Psoas muscle (tissue), 7 donors: ENCODE measurements at regions not wholly inside any gene's neighbourhood (a gene's known extent, or its start where the extent isn't known, plus 50 kb on each side); places are given as distances from the start of the nearest gene placed in this dataset.
"Not testable (repeated sequence)": the region's sequence is repeated elsewhere in the genome, so short reads cannot be mapped to it uniquely, and the experiment has no call there.

ENCODE experiments used
- ATAC-seq, 4 donors: fragments of 200-7000 bp; cut with Tn5 transposase; one replicate each; pipeline ENCODE4 v1.9.1; 2020; ENCODE audit warnings: moderate library complexity in 3 of 4, mild to moderate bottlenecking in 2 of 4
- DNase-seq, 2 donors: peaks; one replicate each; pipeline ENCODE4 v3.0.0-alpha.2; 2020
- H3K27ac ChIP-seq: fragments of 200-600 bp; one replicate; pipeline ENCODE4 v1.8.0; 2022
- H3K27me3 ChIP-seq, 3 donors: fragments of 200-600 bp in 1 of 3; one replicate each; pipeline versions ENCODE4 v1.6.1 to v1.8.0; 2013 to 2022; ENCODE audit warnings: low read length in 2 of 3, mild to moderate bottlenecking in 2 of 3, moderate library complexity in 1 of 3; ENCODE audit not compliant: insufficient read depth in 3 of 3
- H3K36me3 ChIP-seq, 2 donors: fragments of 200-600 bp in 1 of 2; one replicate each; pipeline versions ENCODE4 v1.6.1 to v1.8.0; 2013 to 2022; ENCODE audit warnings: low read depth in 1 of 2, mild to moderate bottlenecking in 1 of 2, moderate library complexity in 1 of 2; ENCODE audit not compliant: insufficient read depth in 1 of 2
- H3K4me1 ChIP-seq: fragments of 200-600 bp; one replicate; pipeline ENCODE4 v1.8.0; 2022
- H3K4me3 ChIP-seq: fragments of 200-600 bp; one replicate; pipeline ENCODE4 v1.8.0; 2022; ENCODE audit warnings: mild to moderate bottlenecking
- H3K9me3 ChIP-seq: fragments of 200-600 bp; one replicate; pipeline ENCODE4 v1.8.0; 2022
- CTCF ChIP-seq: fragments of 200-600 bp; IDR thresholded peaks from one replicate; pipeline ENCODE4 v1.8.0; 2022; ENCODE audit warnings: antibody characterized with exemption
- WGBS, 3 donors: extraction: QIAGEN DNeasy Blood & Tissue Kit; methylation state at CpG; one replicate each; pipeline versions ENCODE4 v1.1.6 to v1.1.7; 2013; 5-methylcytosine and 5-hydroxymethylcytosine counted together
- intact Hi-C, 2 donors: fragments of 100-400 bp; cut with DNase I; formaldehyde crosslinking; loops; one replicate each; pipeline versions ENCODE4 v1.11.0 to v1.14.2; 2022
- donor health status: healthy with polysubstance abuse.
- donor health status: DM: no; HTN: no; CAD: no; lungs with moderate emphysema.
- donor health status: Bipolar disorder and iron deficiency.
- donor health status: healthy.
- donor health status: DM: yes; HTN: yes; CAD: no.
- donor health status: DM: no; HTN: no; CAD: no.
- donor health status: DM: yes; HTN: yes; CAD: no.

GRCh38 chr4:138344054-138344453 is 101.9 kb upstream of the SLC7A11 start:
- no peak overlapping the region for H3K27ac ChIP-seq
- H3K27me3 ChIP-seq = no peaks in the 10 kb centered on the region
- WGBS, 3 donors = 63 to 68% (median 67%) methylated on average over 1 of the region's 1 CpG
- TF ChIP-seq CTCF = no peak
- DNase-seq = no peak
- ATAC-seq = no peak
- intact Hi-C loops = no loop called here
- no peaks in the 10 kb centered on the region for H3K4me1 ChIP-seq
- no peak overlapping the region for H3K4me3 ChIP-seq
- no peaks in the 10 kb centered on the region for H3K36me3 ChIP-seq
- H3K9me3 ChIP-seq = no peaks in the 10 kb centered on the region

GRCh38 chr4:138341739-138342415 is 99.7 kb upstream of the SLC7A11 start:
- H3K4me3 ChIP-seq = no peak overlapping the region
- H3K27ac ChIP-seq = no peak overlapping the region
- no peaks in the 10 kb centered on the region for H3K9me3 ChIP-seq
- H3K27me3 ChIP-seq = no peaks in the 10 kb centered on the region
- 92 to 93% (median 93%) methylated on average over 3 of the region's 3 CpGs for WGBS, 3 donors
- intact Hi-C loops = no loop called here
- H3K4me1 ChIP-seq = no peaks in the 10 kb centered on the region
- DNase-seq = no peak
- no peak for TF ChIP-seq CTCF
- no peak for ATAC-seq
- H3K36me3 ChIP-seq = no peaks in the 10 kb centered on the region

GRCh38 chr4:138338840-138339239 is 96.7 kb upstream of the SLC7A11 start:
- Histone ChIP-seq H3K9me3 (no peaks in the 10 kb centered on the region), H3K27me3 (no peaks in the 10 kb centered on the region), H3K27ac (no peak overlapping the region), H3K4me1 (no peaks in the 10 kb centered on the region), H3K36me3 (no peaks in the 10 kb centered on the region), H3K4me3 (no peak overlapping the region)
- no peak for DNase-seq
- TF ChIP-seq CTCF = no peak
- no peak for ATAC-seq
- WGBS, 3 donors = 83 to 95% (median 94%) methylated on average over 2 of the region's 2 CpGs
- intact Hi-C loops = no loop called here

- DNase-seq, intact Hi-C loops, H3K4me3 ChIP-seq, H3K27ac ChIP-seq, H3K4me1 ChIP-seq, ATAC-seq, H3K27me3 ChIP-seq, H3K36me3 ChIP-seq, H3K9me3 ChIP-seq: not testable (repeated sequence)
- WGBS, 3 donors = 88 to 96% (median 96%) methylated on average over 6 of the region's 6 CpGs
Observed at GRCh38 chr4:138338222-138338621, 96.1 kb upstream of the SLC7A11 start.

- no peak for TF ChIP-seq CTCF
- Histone ChIP-seq H3K27me3 (peaks cover 0 to 2% (median 0%) of the 10 kb centered on the region in 3 donors), H3K36me3 (no peaks in the 10 kb centered on the region), H3K4me1 (no peaks in the 10 kb centered on the region), H3K27ac (no peak overlapping the region), H3K9me3 (no peaks in the 10 kb centered on the region), H3K4me3 (no peak overlapping the region)
- WGBS, 3 donors = 79 to 86% (median 81%) methylated on average over 9 of the region's 9 CpGs
- DNase-seq (no peak), ATAC-seq (no peak)
- intact Hi-C loops = no loop called here
Observed at GRCh38 chr4:138334346-138335016, 92.3 kb upstream of the SLC7A11 start.

GRCh38 chr4:138332415-138332814 is 90.3 kb upstream of the SLC7A11 start:
- H3K27me3 ChIP-seq, DNase-seq, H3K4me3 ChIP-seq, H3K9me3 ChIP-seq, H3K27ac ChIP-seq, intact Hi-C loops, ATAC-seq, H3K4me1 ChIP-seq, H3K36me3 ChIP-seq: not testable (repeated sequence)
- 86 to 100% (median 87%) methylated on average over 1 of the region's 1 CpG for WGBS, 3 donors
